ENCODE measurements at regions not wholly inside any gene's neighbourhood (a gene's known extent, or its start where the extent isn't known, plus 50 kb on each side); places are given as distances from the start of the nearest gene placed in this dataset.

GRCh38 chr11:81174646-81175330, 1558.9 kb downstream of the FAM181B start:
- DNase-seq (ENCODE audit: low read depth), result no peak

- no peak for DNase-seq (ENCODE audit: low read depth)
Observed at GRCh38 chr11:81165164-81165563, 1568.5 kb downstream of the FAM181B start.

GRCh38 chr11:81159900-81160299, 1573.8 kb downstream of the FAM181B start:
- DNase-seq (ENCODE audit: low read depth), result no peak

DNA sequence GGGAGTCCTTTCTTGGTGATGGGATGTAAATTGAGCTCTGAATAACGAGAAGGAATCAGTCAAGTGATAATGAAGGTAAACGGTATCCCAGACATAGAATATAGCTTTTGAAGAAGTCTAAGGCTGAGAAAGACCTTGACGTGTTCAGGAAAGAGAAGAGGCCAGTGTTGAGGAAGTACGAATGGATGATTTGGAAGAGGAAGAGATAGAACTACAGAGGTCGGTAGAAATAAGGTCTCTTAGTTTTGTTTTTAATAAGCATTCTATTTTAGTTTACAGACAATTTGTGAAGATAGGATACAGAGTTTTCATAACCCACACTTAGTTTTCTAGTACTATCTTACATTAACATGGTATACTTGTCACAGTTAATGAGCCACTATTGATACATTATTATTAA, 1598.1 kb downstream of the FAM181B start:
- DNase-seq (ENCODE audit: low read depth), result no peak

- no peak for DNase-seq (ENCODE audit: low read depth)
Observed at GRCh38 chr11:81129618-81130017, 1604.0 kb downstream of the FAM181B start.

DNA sequence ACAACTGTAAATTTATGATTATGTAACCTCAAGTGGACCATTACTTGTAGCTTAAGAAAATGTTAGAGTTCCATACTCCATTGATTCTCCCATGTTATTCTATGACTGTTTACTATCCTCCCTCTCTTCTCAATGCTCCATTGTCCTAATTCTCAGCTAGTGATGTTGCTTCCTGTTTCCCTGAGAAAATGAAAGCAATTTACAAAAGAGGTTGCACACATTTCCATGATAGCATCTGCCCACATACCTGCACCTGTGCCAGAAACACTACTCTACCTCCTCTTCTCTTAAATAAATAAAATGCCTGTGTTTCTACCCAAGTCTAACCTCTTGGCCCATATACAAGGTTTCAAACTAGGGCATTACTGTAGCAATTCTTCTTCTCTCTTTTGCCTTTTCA, 1620.9 kb downstream of the FAM181B start:
- DNase-seq (ENCODE audit: low read depth), result no peak

DNA sequence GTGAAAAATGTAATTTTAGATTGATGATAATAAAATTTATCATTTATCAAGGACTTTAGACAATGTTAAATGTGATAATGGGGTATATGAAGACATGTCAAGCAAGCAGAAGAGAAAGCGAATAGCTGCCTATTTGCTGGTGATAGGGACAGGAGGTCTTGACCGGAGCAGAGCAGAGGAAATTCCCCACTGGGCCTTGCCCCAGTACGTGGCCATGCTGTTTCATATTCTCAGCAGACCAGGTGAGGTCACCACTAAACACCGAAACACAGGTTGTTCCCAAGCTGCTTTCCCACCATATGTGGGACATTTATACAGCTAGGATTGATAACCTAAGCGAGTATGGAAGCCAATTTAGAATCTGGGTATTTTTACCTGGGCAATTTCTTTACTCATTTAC, 1629.6 kb downstream of the FAM181B start:
- no peak for DNase-seq (ENCODE audit: low read depth)

DNA sequence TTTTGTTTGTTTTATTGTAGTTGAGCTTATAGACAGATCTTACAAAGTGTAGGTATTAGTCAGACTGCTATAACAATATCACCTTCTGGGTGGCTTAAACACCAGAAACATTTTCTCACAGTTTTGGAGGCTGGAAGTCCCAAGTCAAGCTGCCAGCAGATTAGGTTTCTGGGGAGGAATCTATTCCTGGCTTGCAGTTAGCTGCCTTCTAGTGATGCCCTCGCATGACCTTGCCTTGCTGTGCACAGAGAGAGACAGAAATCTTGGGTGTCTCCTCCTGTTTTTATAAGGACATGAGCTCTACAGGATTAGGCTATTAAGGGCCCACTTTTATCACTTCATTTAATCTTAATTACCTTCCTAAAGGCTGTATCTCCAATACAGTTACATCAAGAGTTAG, 1635.2 kb downstream of the FAM181B start:
- DNase-seq (ENCODE audit: low read depth), result no peak

GRCh38 chr11:81092522-81092921, 1641.1 kb downstream of the FAM181B start:
- no peak for DNase-seq (ENCODE audit: low read depth)

DNA sequence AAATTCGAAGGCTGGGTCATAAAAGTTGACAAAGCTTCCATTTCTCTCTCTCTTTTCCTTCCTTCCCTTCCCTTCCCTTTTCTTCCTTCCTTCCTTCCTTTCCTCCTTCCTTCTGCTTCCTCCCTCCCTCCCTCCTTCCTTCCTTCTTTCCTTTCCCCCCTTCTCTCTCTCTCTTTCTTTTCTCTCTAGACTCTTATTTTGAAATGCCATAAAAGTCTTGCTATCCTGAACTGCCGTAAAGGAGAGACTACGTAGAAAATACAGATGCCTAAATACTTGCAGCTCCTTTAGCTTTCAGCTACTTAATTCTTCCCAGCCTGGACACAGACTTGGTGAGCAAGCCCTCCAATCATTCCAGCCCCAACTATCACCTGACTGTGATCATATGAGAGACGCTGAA, 1644.4 kb downstream of the FAM181B start:
- no peak for DNase-seq (ENCODE audit: low read depth)

GRCh38 chr11:81080476-81080875, 1639.6 kb upstream of the TENM4 start:
- DNase-seq (ENCODE audit: low read depth), result no peak

GRCh38 chr11:81072273-81072672, 1631.4 kb upstream of the TENM4 start:
- no peak for DNase-seq (ENCODE audit: low read depth)

DNA sequence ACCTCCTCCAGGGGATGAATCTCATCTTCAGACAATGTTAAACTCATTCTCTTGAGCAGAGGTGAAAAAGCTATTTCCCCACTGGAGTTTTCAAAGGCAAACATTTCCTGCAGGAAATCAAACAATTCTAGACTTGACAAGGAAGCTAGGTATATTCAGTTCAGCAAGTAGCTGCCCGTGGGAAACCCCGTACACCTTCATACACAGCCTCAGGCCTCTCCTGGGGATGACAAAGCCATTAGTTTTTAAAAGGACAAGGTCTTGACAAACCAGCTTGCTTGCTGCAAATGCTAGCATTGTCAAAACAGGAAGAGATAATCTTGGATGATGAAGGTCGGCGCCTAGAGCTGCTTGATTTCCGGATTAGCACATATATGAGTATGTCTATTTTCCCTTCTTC, 1630.8 kb upstream of the TENM4 start:
- DNase-seq (ENCODE audit: low read depth), result no peak

GRCh38 chr11:81070948-81071347, 1630.1 kb upstream of the TENM4 start:
- DNase-seq (ENCODE audit: low read depth), result no peak

GRCh38 chr11:81059356-81059755, 1618.5 kb upstream of the TENM4 start:
- DNase-seq (ENCODE audit: low read depth), result no peak

DNA sequence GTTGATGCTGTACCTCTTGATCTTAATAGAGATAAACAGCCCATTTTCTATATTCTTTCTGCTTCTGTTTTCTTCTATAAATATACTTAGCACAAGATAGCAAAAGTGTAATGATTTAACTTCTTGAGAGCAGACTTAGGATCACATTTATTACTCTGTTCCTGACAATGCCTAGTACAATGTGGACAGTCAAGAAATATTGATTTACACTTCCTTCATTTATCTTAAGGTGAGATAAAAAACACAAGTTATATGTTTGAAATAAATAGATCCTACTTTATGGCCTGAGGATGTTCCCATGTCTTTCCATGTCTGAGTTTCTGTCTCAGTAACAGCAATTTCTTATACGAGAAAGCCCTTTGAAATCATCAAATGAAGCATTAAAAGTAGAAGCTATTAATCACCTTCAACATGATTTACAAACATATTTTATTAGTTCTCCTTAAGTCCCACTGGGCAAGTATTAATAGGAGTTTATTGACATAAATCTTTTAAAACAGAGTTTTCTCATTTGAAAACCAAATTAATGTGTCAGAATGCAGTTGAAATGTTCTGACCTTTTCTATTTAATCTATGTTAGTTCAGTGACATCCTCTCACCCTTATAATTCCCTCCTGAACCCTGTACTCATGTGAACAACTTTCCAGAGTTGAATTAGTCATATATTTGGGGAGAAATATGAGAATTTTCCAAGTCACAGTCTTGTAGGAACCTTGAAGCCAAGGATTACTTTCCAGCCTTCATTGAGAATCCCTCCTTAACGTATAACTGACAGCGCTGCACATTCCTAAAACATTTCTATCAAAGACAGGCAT, 1611.7 kb upstream of the TENM4 start:
- no peak for DNase-seq (ENCODE audit: low read depth)

- no peak for DNase-seq (ENCODE audit: low read depth)
Observed at GRCh38 chr11:81039916-81040524, 1599.2 kb upstream of the TENM4 start.

- no peak for DNase-seq (ENCODE audit: low read depth)
Observed at GRCh38 chr11:81036168-81036870, 1595.5 kb upstream of the TENM4 start.

- no peak for DNase-seq (ENCODE audit: low read depth)
Observed at GRCh38 chr11:81033779-81034540, 1593.1 kb upstream of the TENM4 start.

DNA sequence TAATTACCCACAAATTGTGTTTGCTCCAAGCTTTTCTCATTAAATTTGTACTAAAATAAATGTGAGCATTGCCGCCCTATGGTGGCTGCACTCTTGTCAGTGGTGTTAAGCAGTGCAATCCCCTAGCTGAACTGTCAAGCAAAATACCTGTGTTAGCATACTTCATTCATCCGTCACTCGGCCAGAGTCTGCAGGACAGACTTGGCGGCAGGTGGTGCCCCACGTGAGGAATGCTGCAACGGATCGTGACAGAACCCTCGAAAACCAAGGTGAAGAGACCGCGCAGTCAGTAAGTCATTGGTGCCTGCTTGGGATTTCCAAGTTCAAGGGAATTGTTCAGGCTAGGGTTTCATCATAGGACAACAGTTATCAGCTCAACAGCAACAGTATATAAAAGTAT, 1592.1 kb upstream of the TENM4 start:
- DNase-seq (ENCODE audit: low read depth), result no peak

DNA sequence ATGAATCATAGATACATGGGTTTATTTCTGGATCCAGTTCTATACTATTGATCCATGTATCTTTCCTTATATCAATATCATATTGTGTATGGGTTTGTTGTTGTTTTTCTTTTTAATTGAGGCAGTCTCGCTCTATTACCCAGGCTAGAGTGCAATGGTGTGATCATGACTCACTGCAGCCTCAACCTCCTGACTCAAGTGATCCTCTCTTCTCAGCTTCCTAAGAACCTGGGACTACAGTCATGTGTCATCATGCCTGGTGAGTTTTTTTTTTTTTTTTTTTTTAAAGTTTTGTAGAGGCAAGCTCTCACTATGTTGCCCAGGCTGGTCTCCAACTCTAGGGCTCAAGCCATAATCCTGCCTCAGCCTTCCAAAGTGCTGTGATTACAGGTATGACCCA, 1589.4 kb upstream of the TENM4 start:
- DNase-seq (ENCODE audit: low read depth), result no peak

DNA sequence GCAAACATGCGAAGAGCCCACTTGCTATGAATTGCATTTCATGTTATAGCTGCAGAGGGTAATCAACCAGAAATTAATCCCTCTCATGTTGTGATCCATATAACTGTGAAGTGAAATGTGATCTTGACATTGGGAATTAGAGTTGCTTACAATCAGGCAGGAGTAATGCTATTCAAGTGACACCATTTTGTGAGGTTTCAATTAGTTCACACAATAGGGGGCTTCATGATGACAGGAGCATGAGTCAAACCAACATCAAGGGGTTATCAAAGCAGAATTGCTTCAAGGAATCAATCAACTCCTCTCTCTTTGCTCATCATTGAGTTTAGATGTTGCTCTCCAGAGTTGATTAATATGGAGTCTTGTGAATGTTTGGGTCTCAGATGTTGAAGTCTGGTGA, 1585.2 kb upstream of the TENM4 start:
- DNase-seq (ENCODE audit: low read depth), result no peak

All from activated T-cell treated with anti-CD3 and anti-CD28 coated beads for 48 hours (primary cell).